DMS114 treated with DMSO at 0.1 percent for 48 hours (cell line): ENCODE measurements at regions not wholly inside any gene's neighbourhood (a gene's known extent, or its start where the extent isn't known, plus 50 kb on each side); places are given as distances from the start of the nearest gene placed in this dataset.

ENCODE experiments used
- DNase-seq: peaks from one replicate; lab custom pipeline; 2025; ENCODE audit not compliant: unreplicated experiment; lab: John Stamatoyannopoulos, UW

- DNase-seq: no peak
Measured at GRCh38 chr5:145708169-145708568, 127.0 kb downstream of the PRELID2 start.

- no peak for DNase-seq
Measured at GRCh38 chr5:145704724-145705123, 130.4 kb downstream of the PRELID2 start.

- DNase-seq: no peak
Measured at GRCh38 chr5:145703856-145704255, 131.3 kb downstream of the PRELID2 start.

- no peak for DNase-seq
Measured at GRCh38 chr5:145701404-145701803, 133.7 kb downstream of the PRELID2 start.

GRCh38 chr5:145699846-145700245, 135.3 kb downstream of the PRELID2 start:
- DNase-seq: no peak

GRCh38 chr5:145697251-145697990, 137.7 kb downstream of the PRELID2 start:
- DNase-seq: no peak

GRCh38 chr5:145689235-145689634, 145.9 kb downstream of the PRELID2 start:
- no peak for DNase-seq

- DNase-seq: no peak
Measured at GRCh38 chr5:145687943-145688342, 147.2 kb downstream of the PRELID2 start.

- DNase-seq: no peak
Measured at GRCh38 chr5:145685417-145685816, 149.7 kb downstream of the PRELID2 start.

- DNase-seq: no peak
Measured at GRCh38 chr5:145683431-145683830, 151.7 kb downstream of the PRELID2 start.

GRCh38 chr5:145682197-145682899, 152.8 kb downstream of the PRELID2 start:
- DNase-seq: no peak

- peak; percentile 53 for DNase-seq
Measured at GRCh38 chr5:145681686-145682085, 153.5 kb downstream of the PRELID2 start.

- no peak for DNase-seq
Measured at GRCh38 chr5:145681216-145681615, 153.9 kb downstream of the PRELID2 start.

- DNase-seq: no peak
Measured at GRCh38 chr5:145680767-145681166, 154.4 kb downstream of the PRELID2 start.

GRCh38 chr5:145680169-145680568, 155.0 kb downstream of the PRELID2 start:
- DNase-seq: no peak

- no peak for DNase-seq
Measured at GRCh38 chr5:145678255-145678654, 156.9 kb downstream of the PRELID2 start.

GRCh38 chr5:145673786-145674185, 161.4 kb downstream of the PRELID2 start:
- DNase-seq: no peak

GRCh38 chr5:145668714-145669113, 166.4 kb downstream of the PRELID2 start:
- no peak for DNase-seq

GRCh38 chr5:145667742-145668141, 167.4 kb downstream of the PRELID2 start:
- no peak for DNase-seq

GRCh38 chr5:145666591-145666990, 168.6 kb downstream of the PRELID2 start:
- DNase-seq: no peak

GRCh38 chr5:145661737-145662485, 173.2 kb downstream of the PRELID2 start:
- DNase-seq: no peak
